Sigmoid colon (tissue), 6 donors: ENCODE measurements at regions not wholly inside any gene's neighbourhood (a gene's known extent, or its start where the extent isn't known, plus 50 kb on each side); places are given as distances from the start of the nearest gene placed in this dataset.
"Not testable (repeated sequence)": the region's sequence is repeated elsewhere in the genome, so short reads cannot be mapped to it uniquely, and the experiment has no call there.

Experiments
- DNase-seq: peaks from one replicate; pipeline ENCODE4 v3.0.0-alpha.2; 2019
- H3K27ac ChIP-seq, 4 donors: fragments of 200-600 bp; sonication (generic); one replicate each; pipeline ENCODE4 v1.5.1; 2016 to 2019; ENCODE audit warnings: mild to moderate bottlenecking in 1 of 4
- H3K27me3 ChIP-seq, 3 donors: fragments of 200-600 bp; sonication (generic); one replicate each; pipeline ENCODE4 v1.5.1; 2019; ENCODE audit warnings: mild to moderate bottlenecking in 1 of 3
- H3K36me3 ChIP-seq, 4 donors: fragments of 200-600 bp; sonication (generic); one replicate each; pipeline ENCODE4 v1.5.1; 2016 to 2019
- H3K4me1 ChIP-seq, 4 donors: fragments of 200-600 bp; sonication (generic); one replicate each; pipeline ENCODE4 v1.5.1; 2017 to 2019
- H3K4me3 ChIP-seq, 4 donors: fragments of 200-600 bp; sonication (generic); one replicate each; pipeline ENCODE4 v1.5.1; 2017 to 2019; ENCODE audit warnings: mild to moderate bottlenecking in 2 of 4, moderate library complexity in 1 of 4
- H3K9me3 ChIP-seq, 4 donors: fragments of 200-600 bp in 3 of 4; sonication (generic) in 3 of 4; one replicate each; pipeline versions ENCODE4 v1.5.1 to v1.6.1; 2013 to 2019
- CTCF ChIP-seq, 4 experiments: fragments of 450-650 bp in 3 of 4; fragments of 200-600 bp in 1 of 4; IDR thresholded peaks; one replicate each; pipeline ENCODE4 v1.5.1; 2016 to 2019; ENCODE audit warnings: antibody characterized with exemption in 4 of 4, mild to moderate bottlenecking in 3 of 4, moderate library complexity in 2 of 4
- EP300 ChIP-seq, 4 donors: sonication (generic); formaldehyde crosslinking; IDR thresholded peaks; one replicate each; pipeline ENCODE4 v1.6.1; 2017; ENCODE audit warnings: antibody characterized with exemption in 4 of 4
- POLR2A ChIP-seq, 2 donors: fragments of 450-650 bp; IDR thresholded peaks; one replicate each; pipeline ENCODE4 v1.6.1; 2016; ENCODE audit warnings: antibody characterized with exemption in 2 of 2, mild to moderate bottlenecking in 2 of 2, moderate library complexity in 2 of 2
- POLR2AphosphoS5 ChIP-seq, 4 donors: sonication (generic); formaldehyde crosslinking; IDR thresholded peaks; one replicate each; pipeline ENCODE4 v1.6.1; 2017; ENCODE audit warnings: antibody characterized with exemption in 4 of 4
- WGBS, 2 donors: extraction: QIAGEN DNeasy Blood & Tissue Kit; methylation state at CpG; one replicate each; pipeline ENCODE4 v1.1.7; 2013; 5-methylcytosine and 5-hydroxymethylcytosine counted together
- intact Hi-C: fragments of 100-400 bp; cut with DNase I; formaldehyde crosslinking; loops from one replicate; pipeline ENCODE4 v1.15.1; 2023
- donor health status: healthy with polysubstance abuse.
- donor health status: healthy.

GRCh38 chr16:8047736-8048135, 542.6 kb downstream of the TMEM114 start:
- Histone ChIP-seq H3K27ac (no peak overlapping the region), H3K9me3 (peaks cover 0 to 3% (median 0%) of the 10 kb centered on the region in 4 donors), H3K4me1 (no peaks in the 10 kb centered on the region), H3K27me3 (peaks cover 0 to 3% (median 0%) of the 10 kb centered on the region in 3 donors), H3K36me3 (no peaks in the 10 kb centered on the region), H3K4me3 (no peak overlapping the region)
- TF ChIP-seq EP300 (IDR thresholded peaks at IDR 0.05) (no peak), POLR2A (IDR thresholded peaks at IDR 0.05) (no peak), POLR2AphosphoS5 (IDR thresholded peaks at IDR 0.05) (no peak), CTCF (IDR thresholded peaks at IDR 0.05) (no peak)
- WGBS, 2 donors, result 85 to 87% methylated on average over 7 of the region's 7 CpGs
- intact Hi-C loops, result no loop called here
- DNase-seq, result no peak

DNA sequence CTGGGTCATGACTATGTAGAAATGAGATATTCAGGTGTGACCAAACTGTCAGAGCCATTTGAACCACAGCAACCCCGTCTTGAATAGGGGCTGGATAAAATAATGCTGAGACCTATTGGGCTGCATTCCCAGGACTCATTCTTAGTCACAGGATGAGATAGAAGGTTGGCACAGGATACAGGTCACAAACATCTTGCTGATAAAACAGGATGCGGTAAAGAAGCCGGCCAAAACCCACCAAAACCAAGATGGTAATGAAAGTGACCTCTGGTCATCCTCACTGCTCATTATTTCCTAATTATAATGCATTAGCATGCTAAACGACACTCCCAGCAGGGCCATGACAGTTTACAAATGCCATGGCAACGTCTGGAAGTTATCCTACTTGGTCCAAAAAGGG, 545.5 kb downstream of the TMEM114 start:
- H3K4me1 ChIP-seq, result no peaks in the 10 kb centered on the region
- no peak for DNase-seq
- WGBS, 2 donors, result 62 to 71% methylated on average over 5 of the region's 5 CpGs
- no peaks in the 10 kb centered on the region for H3K36me3 ChIP-seq
- H3K4me3 ChIP-seq, result no peak overlapping the region
- peaks cover 0 to 3% (median 0%) of the 10 kb centered on the region in 4 donors for H3K9me3 ChIP-seq
- peaks cover 0 to 3% (median 0%) of the 10 kb centered on the region in 3 donors for H3K27me3 ChIP-seq
- intact Hi-C loops, result no loop called here
- no peak overlapping the region for H3K27ac ChIP-seq
- no peak for TF ChIP-seq EP300 (IDR thresholded peaks at IDR 0.05)
- TF ChIP-seq CTCF (IDR thresholded peaks at IDR 0.05), result no peak
- no peak for TF ChIP-seq POLR2A (IDR thresholded peaks at IDR 0.05)
- no peak for TF ChIP-seq POLR2AphosphoS5 (IDR thresholded peaks at IDR 0.05)

DNA sequence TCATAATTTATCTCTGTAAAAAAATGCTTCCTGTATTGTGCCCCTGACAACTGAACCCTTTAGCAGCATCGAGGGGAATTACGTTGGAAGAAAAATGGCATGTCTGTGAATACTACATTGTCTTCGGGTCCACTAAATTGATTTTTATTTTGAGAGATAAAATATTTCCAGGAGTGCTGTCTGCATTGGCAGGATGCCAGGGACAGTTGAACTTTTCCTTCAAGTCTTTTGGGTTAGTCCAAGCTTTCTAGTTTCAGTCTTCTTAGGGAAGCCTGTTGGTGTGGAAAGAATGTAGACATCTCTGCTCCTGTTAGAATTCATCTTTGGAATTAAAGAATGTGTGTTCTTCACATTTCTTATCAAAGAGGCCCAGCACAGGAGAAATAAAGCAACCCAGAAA, 557.9 kb downstream of the TMEM114 start:
- Histone ChIP-seq H3K36me3 (no peaks in the 10 kb centered on the region), H3K4me3 (no peak overlapping the region), H3K27ac (no peak overlapping the region), H3K9me3 (peaks cover 0 to 4% (median 0%) of the 10 kb centered on the region in 4 donors), H3K27me3 (no peaks in the 10 kb centered on the region), H3K4me1 (no peaks in the 10 kb centered on the region)
- DNase-seq, result no peak
- TF ChIP-seq EP300 (IDR thresholded peaks at IDR 0.05) (no peak), POLR2A (IDR thresholded peaks at IDR 0.05) (no peak), CTCF (IDR thresholded peaks at IDR 0.05) (no peak), POLR2AphosphoS5 (IDR thresholded peaks at IDR 0.05) (no peak)
- 87 to 90% methylated on average over 3 of the region's 3 CpGs for WGBS, 2 donors
- intact Hi-C loops, result no loop called here

- H3K4me3 ChIP-seq, H3K27ac ChIP-seq, DNase-seq, intact Hi-C loops, H3K4me1 ChIP-seq, H3K9me3 ChIP-seq, H3K36me3 ChIP-seq, H3K27me3 ChIP-seq: not testable (repeated sequence)
- WGBS, 2 donors, result 84 to 90% methylated on average over 3 of the region's 3 CpGs
Measured at GRCh38 chr16:8030004-8030403, 560.3 kb downstream of the TMEM114 start.

GRCh38 chr16:8026450-8026849, 563.9 kb downstream of the TMEM114 start:
- TF ChIP-seq POLR2A (IDR thresholded peaks at IDR 0.05), result no peak
- no peak for TF ChIP-seq CTCF (IDR thresholded peaks at IDR 0.05)
- no peak for TF ChIP-seq EP300 (IDR thresholded peaks at IDR 0.05)
- TF ChIP-seq POLR2AphosphoS5 (IDR thresholded peaks at IDR 0.05), result no peak
- WGBS, 2 donors, result 63% methylated on average over 5 of the region's 5 CpGs
- Histone ChIP-seq H3K4me1 (no peaks in the 10 kb centered on the region), H3K4me3 (no peak overlapping the region), H3K27ac (no peak overlapping the region), H3K36me3 (no peaks in the 10 kb centered on the region), H3K27me3 (no peaks in the 10 kb centered on the region), H3K9me3 (peaks cover 0 to 4% (median 0%) of the 10 kb centered on the region in 4 donors)
- intact Hi-C loops, result no loop called here
- DNase-seq, result no peak
